ENCODE measurements at regions not wholly inside any gene's neighbourhood (a gene's known extent, or its start where the extent isn't known, plus 50 kb on each side); places are given as distances from the start of the nearest gene placed in this dataset.

DNA sequence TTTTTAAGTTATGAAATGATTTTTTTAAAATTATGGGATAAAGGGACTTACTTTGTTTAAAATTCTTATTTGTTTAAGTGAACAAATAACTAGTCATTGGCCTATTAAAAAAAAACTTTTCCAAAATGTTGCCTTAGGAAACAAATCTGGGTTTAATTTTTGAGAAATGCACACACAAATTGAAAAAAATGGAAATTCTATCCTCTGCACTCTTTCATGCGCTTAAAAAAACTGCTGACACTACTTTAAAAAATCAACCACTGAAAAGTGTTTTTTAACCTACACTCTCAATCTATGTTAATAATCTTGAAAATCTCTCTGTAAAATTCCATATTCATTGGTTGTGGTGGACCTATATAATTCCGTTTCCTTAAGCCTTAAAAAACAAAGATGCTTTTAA is 163.4 kb upstream of the DAB2 start:
- in situ Hi-C loops (cut with MboI; ENCODE audit: low sequenced_read_pairs): loop anchor here (25.0 kb wide), 1 partner anchor 1149 kb away; no protein-coding TSS in a partner anchor

DNA sequence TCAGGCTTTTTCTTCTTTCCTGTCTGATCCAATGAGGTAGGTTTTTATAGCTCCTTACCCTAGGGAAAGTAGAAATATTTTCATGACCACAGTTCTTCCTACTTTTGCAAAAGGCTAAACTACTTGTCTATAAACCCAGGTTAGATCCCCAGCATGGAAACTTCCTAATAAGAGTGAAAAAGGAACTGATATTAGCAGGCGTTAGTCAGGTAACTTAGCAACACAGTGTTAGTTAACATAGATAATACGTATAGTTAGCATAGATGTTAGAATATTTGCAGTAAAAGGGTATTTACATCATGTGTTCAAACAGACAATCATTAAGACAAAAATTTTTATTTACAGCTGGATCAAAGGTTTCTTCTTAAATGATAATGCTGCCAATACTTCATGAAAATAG is 162.9 kb upstream of the DAB2 start:
- in situ Hi-C loops (cut with MboI; ENCODE audit: low sequenced_read_pairs): loop anchor here (25.0 kb wide), 1 partner anchor 1150 kb away; no protein-coding TSS in a partner anchor

- in situ Hi-C loops (cut with MboI; ENCODE audit: low sequenced_read_pairs): loop anchor here (25.0 kb wide), 1 partner anchor 1151 kb away; no protein-coding TSS in a partner anchor
Measured at GRCh38 chr5:39586185-39586584, 161.4 kb upstream of the DAB2 start.

- in situ Hi-C loops (cut with MboI; ENCODE audit: low sequenced_read_pairs): loop anchor here (25.0 kb wide), 1 partner anchor 1152 kb away; no protein-coding TSS in a partner anchor
Measured at GRCh38 chr5:39584927-39585326, 160.1 kb upstream of the DAB2 start.

- in situ Hi-C loops (cut with MboI; ENCODE audit: low sequenced_read_pairs): loop anchor here (25.0 kb wide), 1 partner anchor 1156 kb away; no protein-coding TSS in a partner anchor
Measured at GRCh38 chr5:39580702-39581453, 156.1 kb upstream of the DAB2 start.

- in situ Hi-C loops (cut with MboI; ENCODE audit: low sequenced_read_pairs): loop anchor here (25.0 kb wide), 1 partner anchor 1158 kb away; no protein-coding TSS in a partner anchor
Measured at GRCh38 chr5:39579750-39580149, 155.0 kb upstream of the DAB2 start.

- in situ Hi-C loops (cut with MboI; ENCODE audit: low sequenced_read_pairs): loop anchor here (25.0 kb wide), 1 partner anchor 1158 kb away; no protein-coding TSS in a partner anchor
Measured at GRCh38 chr5:39578887-39579497, 154.2 kb upstream of the DAB2 start.

DNA sequence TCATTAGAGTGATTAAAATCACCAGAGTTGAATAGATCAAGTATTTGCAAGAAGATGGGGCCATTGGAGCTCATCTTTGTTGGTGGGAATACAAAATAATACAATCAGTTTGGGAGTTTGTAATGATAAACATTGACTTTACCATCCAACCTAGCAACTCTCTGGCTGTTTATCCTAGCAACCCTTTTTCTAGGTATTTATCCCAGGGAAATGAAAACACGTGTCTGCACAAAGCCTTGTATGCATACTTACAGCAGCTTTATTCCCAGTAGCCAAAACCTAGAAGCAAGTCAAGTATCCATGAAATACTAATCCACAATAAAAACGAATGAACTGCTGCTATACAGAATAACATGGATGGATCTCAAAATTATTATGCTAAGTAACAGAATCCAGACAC is 152.7 kb upstream of the DAB2 start:
- in situ Hi-C loops (cut with MboI; ENCODE audit: low sequenced_read_pairs): loop anchor here (25.0 kb wide), 1 partner anchor 1160 kb away; no protein-coding TSS in a partner anchor

DNA sequence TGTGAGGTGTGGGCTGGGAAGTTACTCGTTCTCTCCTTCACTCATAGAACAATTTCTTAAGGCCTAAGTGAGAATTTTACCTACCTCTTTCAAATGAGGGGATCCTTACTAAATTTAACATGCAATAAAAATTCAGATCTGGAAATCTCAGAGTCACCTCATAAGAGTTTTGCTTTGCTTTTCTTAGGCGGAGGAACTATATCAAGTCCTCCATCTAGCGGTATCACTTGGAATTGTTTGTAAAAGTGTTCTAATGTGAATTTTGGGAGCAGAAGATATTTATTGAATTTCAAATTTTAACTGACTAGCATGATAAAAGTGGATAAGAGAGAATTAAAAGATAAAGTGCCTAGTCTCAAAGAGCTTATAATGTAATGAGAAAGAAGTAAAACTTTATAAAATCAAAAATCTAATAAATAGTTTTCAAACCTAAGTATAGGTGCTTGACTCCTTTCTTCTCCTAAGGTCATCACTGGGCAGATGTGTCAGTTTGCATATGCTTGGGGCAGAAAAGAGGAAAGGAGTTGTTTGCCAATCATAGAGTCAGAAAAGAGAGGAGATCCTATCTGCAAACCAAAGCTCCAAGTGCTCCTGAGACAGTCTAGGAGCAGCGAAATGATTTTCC is 145.7 kb upstream of the DAB2 start:
- in situ Hi-C loops (cut with MboI; ENCODE audit: low sequenced_read_pairs): no loop called here

- in situ Hi-C loops (cut with MboI; ENCODE audit: low sequenced_read_pairs): no loop called here
Measured at GRCh38 chr5:39569857-39570256, 145.1 kb upstream of the DAB2 start.

GRCh38 chr5:39566891-39567290 is 142.1 kb upstream of the DAB2 start:
- in situ Hi-C loops (cut with MboI; ENCODE audit: low sequenced_read_pairs): no loop called here

DNA sequence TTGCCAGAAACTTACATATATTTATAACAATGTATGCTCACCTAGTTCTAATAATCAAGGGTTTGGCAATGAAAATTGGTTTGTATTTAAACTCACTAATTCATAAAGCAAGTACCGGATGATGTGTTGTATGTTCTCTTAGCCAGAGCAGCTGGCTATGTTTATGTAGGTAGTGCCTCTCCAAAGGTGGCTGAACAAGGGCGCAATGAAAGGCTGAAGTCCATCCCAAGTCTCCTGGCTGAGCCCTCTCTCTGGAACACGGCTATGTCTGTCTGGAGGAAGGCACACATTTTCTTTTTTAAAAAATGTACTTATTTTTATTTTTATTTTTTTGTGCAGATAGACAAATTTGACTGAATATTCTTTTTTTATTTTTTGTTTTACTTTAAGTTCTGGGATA is 141.2 kb upstream of the DAB2 start:
- in situ Hi-C loops (cut with MboI; ENCODE audit: low sequenced_read_pairs): no loop called here

GRCh38 chr5:39561421-39561820 is 136.6 kb upstream of the DAB2 start:
- in situ Hi-C loops (cut with MboI; ENCODE audit: low sequenced_read_pairs): no loop called here

DNA sequence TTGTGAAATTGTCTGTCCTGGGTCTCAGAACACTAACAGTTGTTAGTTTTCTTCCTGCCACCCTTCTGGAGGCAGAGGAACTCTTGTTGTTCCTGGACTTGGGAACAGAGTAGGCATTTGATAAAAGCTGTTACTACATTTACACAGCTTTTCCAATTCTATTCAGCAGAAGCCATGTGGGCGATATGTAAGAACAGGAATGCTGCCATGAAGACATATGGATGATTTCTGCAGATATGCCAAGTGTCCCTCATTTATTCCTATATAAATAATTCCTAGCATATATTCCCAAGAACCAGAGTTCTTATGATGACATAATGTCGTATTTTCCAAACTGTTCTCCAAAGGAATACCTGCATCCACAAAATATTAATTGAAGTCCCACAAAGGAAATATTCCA is 135.9 kb upstream of the DAB2 start:
- in situ Hi-C loops (cut with MboI; ENCODE audit: low sequenced_read_pairs): no loop called here

DNA sequence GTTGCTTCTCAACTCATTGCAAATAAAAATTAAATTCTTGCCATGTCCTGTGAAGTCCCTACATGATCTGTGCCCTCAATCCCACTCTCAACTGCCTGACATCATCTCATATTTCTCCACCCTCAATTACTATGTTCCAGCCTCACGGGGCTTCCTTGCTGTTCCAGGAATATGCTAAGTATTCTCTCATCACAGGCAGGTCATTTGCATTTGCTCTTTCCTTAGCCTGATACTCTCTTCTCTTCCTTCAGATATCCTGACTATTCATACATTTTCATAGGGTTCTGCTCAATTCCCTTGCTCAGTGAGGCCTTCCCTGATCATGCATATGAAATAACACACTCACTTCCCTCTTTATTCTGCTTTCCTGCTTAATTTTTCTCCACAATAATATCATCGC is 135.1 kb upstream of the DAB2 start:
- in situ Hi-C loops (cut with MboI; ENCODE audit: low sequenced_read_pairs): loop anchor here (10.0 kb wide), 1 partner anchor 175 kb away; no protein-coding TSS in a partner anchor

DNA sequence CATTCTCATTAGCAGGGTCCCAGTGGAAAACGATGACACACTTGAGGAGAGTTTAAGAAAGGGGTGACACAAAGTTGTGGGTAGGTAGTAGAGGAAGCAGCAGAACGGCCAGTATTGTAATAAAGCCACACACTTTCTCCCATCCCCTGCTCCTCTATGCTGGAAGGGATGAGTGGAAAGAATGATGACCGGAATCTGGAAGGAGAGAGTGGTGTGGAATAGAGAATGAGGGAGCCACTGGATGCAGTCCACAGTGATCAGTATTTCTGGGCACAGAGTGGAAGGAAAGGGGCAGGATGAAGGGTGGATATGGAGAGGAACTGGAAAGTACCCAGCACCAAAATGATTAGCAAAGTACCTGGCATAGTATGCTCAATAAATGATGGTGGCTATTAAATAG is 133.8 kb upstream of the DAB2 start:
- in situ Hi-C loops (cut with MboI; ENCODE audit: low sequenced_read_pairs): loop anchor here (10.0 kb wide), 1 partner anchor 174 kb away; no protein-coding TSS in a partner anchor

GRCh38 chr5:39555788-39556187 is 131.0 kb upstream of the DAB2 start:
- in situ Hi-C loops (cut with MboI; ENCODE audit: low sequenced_read_pairs): loop anchor here (10.0 kb wide), 1 partner anchor 171 kb away; no protein-coding TSS in a partner anchor

- in situ Hi-C loops (cut with MboI; ENCODE audit: low sequenced_read_pairs): no loop called here
Measured at GRCh38 chr5:39547553-39548154, 122.9 kb upstream of the DAB2 start.

GRCh38 chr5:39544941-39545340 is 120.2 kb upstream of the DAB2 start:
- in situ Hi-C loops (cut with MboI; ENCODE audit: low sequenced_read_pairs): no loop called here

DNA sequence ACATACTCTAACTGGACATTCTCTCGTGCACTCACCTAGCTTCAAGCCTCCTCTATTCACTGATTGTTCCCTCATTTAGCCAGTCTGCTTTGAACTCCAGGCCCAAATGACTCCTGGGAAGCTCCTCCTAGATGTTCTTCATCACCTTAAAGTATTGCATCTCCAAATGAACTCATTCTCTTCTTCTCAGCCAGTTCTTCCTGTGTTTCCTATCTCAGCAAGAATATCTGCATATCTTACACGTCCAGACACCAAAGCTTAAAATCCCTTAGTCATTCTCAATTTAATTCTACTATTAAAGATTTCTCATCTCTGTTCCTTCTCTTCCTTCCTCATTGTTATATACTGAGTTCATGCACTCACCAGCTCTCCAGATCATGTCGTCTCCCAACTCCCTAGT is 118.6 kb upstream of the DAB2 start:
- in situ Hi-C loops (cut with MboI; ENCODE audit: low sequenced_read_pairs): no loop called here

Data from HL-60/S4 treated with retinoic acid at 250 ng/mL for 4 days and 3 days (cell line).